H1 (cell line): ENCODE measurements at regions not wholly inside any gene's neighbourhood (a gene's known extent, or its start where the extent isn't known, plus 50 kb on each side); places are given as distances from the start of the nearest gene placed in this dataset.

Source experiments
- CTCF ChIA-PET: fragments of 300-600 bp; sonication (Branson Sonifier 250); formaldehyde crosslinking; loops from one replicate; lab custom pipeline; 2021; ENCODE audit not compliant: partially characterized antibody; lab: Charles Lee
- POLR2A ChIA-PET: fragments of 300-600 bp; sonication (Branson Sonifier 250); formaldehyde crosslinking; loops from one replicate; lab custom pipeline; 2021; ENCODE audit warnings: inconsistent platforms; ENCODE audit not compliant: partially characterized antibody; lab: Charles Lee
- DNase-seq, 2 experiments: peaks; one replicate each; pipeline versions ENCODE4 v3.0.0 to v3.0.0-alpha.2; 2010 to 2022; ENCODE audit warnings: low spot score in 2 of 2, low read depth in 1 of 2, mixed read lengths in 1 of 2
- FAIRE-seq: peaks from 2 replicates; lab custom pipeline; 2011; peaks lifted over from hg19 to GRCh38; lab: Jason Lieb, UNC
- H2AFZ ChIP-seq: 2 replicates; pipeline ENCODE4 v1.8.1; 2012; ENCODE audit warnings: low read length, inconsistent platforms
- H2AK5ac ChIP-seq: 2 replicates; pipeline ENCODE4 v1.6.1; 2013; ENCODE audit warnings: low read depth, low read length
- H2BK120ac ChIP-seq: replicated peaks from 2 replicates; pipeline ENCODE3; 2013; ENCODE audit warnings: low read depth, low read length, inconsistent platforms
- H2BK12ac ChIP-seq: 2 replicates; pipeline ENCODE4 v1.6.1; 2013; ENCODE audit warnings: low read depth, low read length
- H2BK15ac ChIP-seq: 2 replicates; pipeline ENCODE4 v1.6.1; 2013; ENCODE audit warnings: low read length
- H2BK20ac ChIP-seq: 2 replicates; pipeline ENCODE4 v1.6.1; 2013; ENCODE audit warnings: low read length
- H2BK5ac ChIP-seq: 2 replicates; pipeline ENCODE4 v1.6.1; 2013; ENCODE audit warnings: low read depth, low read length
- H3K14ac ChIP-seq: 2 replicates; pipeline ENCODE4 v1.6.1; 2013; ENCODE audit warnings: inconsistent platforms; ENCODE audit not compliant: insufficient read length
- H3K18ac ChIP-seq: 2 replicates; pipeline ENCODE4 v1.6.1; 2013; ENCODE audit warnings: low read length; ENCODE audit errors: extremely low read depth
- H3K23ac ChIP-seq: 2 replicates; pipeline ENCODE4 v1.6.1; 2013; ENCODE audit warnings: inconsistent platforms; ENCODE audit not compliant: insufficient read length
- H3K23me2 ChIP-seq: 2 replicates; pipeline ENCODE4 v1.6.1; 2013; ENCODE audit warnings: low read depth, low read length
- H3K27ac ChIP-seq: 2 replicates; pipeline ENCODE4 v1.6.1; 2011; ENCODE audit warnings: low read depth, low read length, inconsistent platforms
- H3K27me3 ChIP-seq, 4 experiments: replicated peaks in 1 of 4; 1 replicate in 1 of 4; 2 replicates in 3 of 4; pipeline versions ENCODE4 v1.6.1 to v1.8.1; 2011 to 2013; ENCODE audit warnings: low read length in 3 of 4, mild to moderate bottlenecking in 3 of 4, inconsistent platforms in 2 of 4, mixed read lengths in 2 of 4, moderate library complexity in 1 of 4; ENCODE audit not compliant: control insufficient read depth in 3 of 4, insufficient read depth in 3 of 4; ENCODE audit errors: extremely low read depth in 1 of 4
- H3K36me3 ChIP-seq, 4 experiments: 2 replicates each; pipeline versions ENCODE4 v1.6.1 to v1.8.1; 2011 to 2013; ENCODE audit warnings: mild to moderate bottlenecking in 4 of 4, low read length in 3 of 4, moderate library complexity in 2 of 4, control low read depth in 1 of 4, inconsistent platforms in 1 of 4; ENCODE audit not compliant: insufficient read depth in 4 of 4, control insufficient read depth in 2 of 4
- H3K4ac ChIP-seq: replicated peaks from 2 replicates; pipeline ENCODE3; 2013; ENCODE audit warnings: low read length, low read depth, mixed read lengths, inconsistent platforms; ENCODE audit not compliant: insufficient read length
- H3K4me1 ChIP-seq, 4 experiments: replicated peaks in 1 of 4; 1 replicate in 1 of 4; 2 replicates in 3 of 4; pipeline versions ENCODE4 v1.6.1 to v1.8.1; 2011 to 2013; ENCODE audit warnings: low read length in 3 of 4, inconsistent platforms in 2 of 4, mixed read lengths in 1 of 4; ENCODE audit not compliant: insufficient read depth in 4 of 4, control insufficient read depth in 3 of 4
- H3K4me2 ChIP-seq, 2 experiments: 2 replicates each; pipeline versions ENCODE4 v1.6.1 to v1.8.1; 2011 to 2013; ENCODE audit warnings: low read depth in 2 of 2, low read length in 2 of 2, control low read depth in 1 of 2, inconsistent platforms in 1 of 2, mild to moderate bottlenecking in 1 of 2; ENCODE audit not compliant: insufficient read depth in 1 of 2
- H3K4me3 ChIP-seq, 4 experiments: fragments of 200-600, 300-600 bp in 1 of 4; sonication (generic), shearing (Covaris generic), sonication (Bioruptor Twin) in 1 of 4; 2 replicates each; pipeline versions ENCODE4 v1.5.1 to v1.8.1; 2011 to 2016; ENCODE audit warnings: low read length in 4 of 4, low read depth in 3 of 4, control low read depth in 2 of 4, inconsistent platforms in 2 of 4, mild to moderate bottlenecking in 2 of 4, mixed read lengths in 1 of 4, moderate library complexity in 1 of 4; ENCODE audit not compliant: insufficient read depth in 2 of 4; ENCODE audit errors: extremely low read depth in 1 of 4
- H3K56ac ChIP-seq: replicated peaks from 2 replicates; pipeline ENCODE3; 2013; ENCODE audit warnings: low read depth, mild to moderate bottlenecking, mixed read lengths, low read length, inconsistent platforms; ENCODE audit not compliant: insufficient read length
- H3K79me1 ChIP-seq: 2 replicates; pipeline ENCODE4 v1.6.1; 2013; ENCODE audit warnings: low read depth, low read length, control low read depth
- H3K79me2 ChIP-seq, 2 experiments: 2 replicates each; pipeline versions ENCODE4 v1.6.1 to v1.8.1; 2012 to 2013; ENCODE audit warnings: low read length in 2 of 2, mild to moderate bottlenecking in 2 of 2, inconsistent platforms in 1 of 2; ENCODE audit not compliant: insufficient read depth in 2 of 2, control insufficient read depth in 1 of 2
- H3K9ac ChIP-seq, 4 experiments: replicated peaks in 1 of 4; 1 replicate in 1 of 4; 2 replicates in 3 of 4; pipeline versions ENCODE4 v1.6.1 to v1.8.1; 2011 to 2013; ENCODE audit warnings: low read depth in 3 of 4, low read length in 3 of 4, control low read depth in 2 of 4, mild to moderate bottlenecking in 2 of 4, moderate library complexity in 2 of 4, inconsistent platforms in 1 of 4; ENCODE audit errors: extremely low read depth in 1 of 4
- H3K9me3 ChIP-seq, 2 experiments: 2 replicates each; pipeline versions ENCODE4 v1.6.1 to v1.8.1; 2012 to 2013; ENCODE audit warnings: mild to moderate bottlenecking in 2 of 2, moderate library complexity in 2 of 2, control low read depth in 1 of 2, inconsistent platforms in 1 of 2, low read depth in 1 of 2, low read length in 1 of 2, mixed read lengths in 1 of 2; ENCODE audit not compliant: insufficient read depth in 2 of 2
- H4K20me1 ChIP-seq, 2 experiments: replicated peaks in 1 of 2; 2 replicates each; pipeline versions ENCODE3 to v1.8.1; 2011 to 2013; ENCODE audit warnings: inconsistent platforms in 2 of 2, low read length in 2 of 2, mild to moderate bottlenecking in 1 of 2; ENCODE audit not compliant: insufficient read depth in 2 of 2, control insufficient read depth in 1 of 2
- H4K5ac ChIP-seq: 2 replicates; pipeline ENCODE4 v1.6.1; 2013; ENCODE audit warnings: low read length, low read depth, mixed read lengths, inconsistent platforms; ENCODE audit not compliant: insufficient read length
- H4K8ac ChIP-seq: 2 replicates; pipeline ENCODE4 v1.8.0; 2013; ENCODE audit warnings: mild to moderate bottlenecking, moderate library complexity, low read length, inconsistent platforms; ENCODE audit not compliant: insufficient read depth; ENCODE audit errors: extremely low read depth
- H4K91ac ChIP-seq: replicated peaks from 2 replicates; pipeline ENCODE3; 2013; ENCODE audit warnings: low read length, mixed read lengths, inconsistent platforms; ENCODE audit not compliant: insufficient read length
- CHD2 ChIP-seq: IDR thresholded peaks from 2 replicates; pipeline ENCODE4 v1.6.1; 2012; ENCODE audit warnings: low read length, improper control_type of control experiment
- EP300 ChIP-seq, 2 experiments: IDR thresholded peaks; 1 replicate in 1 of 2; 2 replicates in 1 of 2; pipeline ENCODE4 v1.6.1; 2011 to 2012; ENCODE audit warnings: low read depth in 2 of 2, low read length in 2 of 2, mild to moderate bottlenecking in 2 of 2, borderline replicate concordance in 1 of 2, inconsistent platforms in 1 of 2, moderate library complexity in 1 of 2
- GTF2F1 ChIP-seq: IDR thresholded peaks from 2 replicates; pipeline ENCODE4 v1.6.1; 2012; ENCODE audit warnings: low read depth, low read length, improper control_type of control experiment, borderline replicate concordance
- JUND ChIP-seq: IDR thresholded peaks from 2 replicates; pipeline ENCODE4 v1.6.1; 2011; ENCODE audit warnings: mild to moderate bottlenecking, improper control_type of control experiment, low read length
- KDM1A ChIP-seq: fragments of 200-600, 300-600 bp; sonication (generic); IDR thresholded peaks from 2 replicates; pipeline ENCODE4 v1.7.1; 2016; ENCODE audit warnings: mild to moderate bottlenecking, low read length, borderline replicate concordance
- RFX5 ChIP-seq: IDR thresholded peaks from 2 replicates; pipeline ENCODE4 v1.6.1; 2011; ENCODE audit warnings: low read depth, low read length, improper control_type of control experiment, borderline replicate concordance
- SAP30 ChIP-seq: fragments of 300-600 bp; sonication (generic); IDR thresholded peaks from 2 replicates; pipeline ENCODE4 v1.7.1; 2012; ENCODE audit warnings: low read length, moderate library complexity, mild to moderate bottlenecking, inconsistent platforms; ENCODE audit not compliant: insufficient read depth, insufficient replicate concordance
- USF2 ChIP-seq: IDR thresholded peaks from 2 replicates; pipeline ENCODE4 v1.6.1; 2011; ENCODE audit warnings: low read length, improper control_type of control experiment
- WGBS, 2 experiments: shearing (Covaris generic) in 1 of 2; methylation state at CpG; one replicate each; pipeline versions ENCODE4 v1.1.6 to v1.1.7; 2013 to 2015; ENCODE audit warnings: low lambda C conversion rate in 2 of 2, mixed read lengths in 2 of 2, inconsistent platforms in 1 of 2, low coverage in 1 of 2, missing lambda C conversion rate in 1 of 2; ENCODE audit not compliant: insufficient replicate concordance in 2 of 2, insufficient coverage in 1 of 2, insufficient read length in 1 of 2; ENCODE audit errors: extremely low coverage in 1 of 2, missing lambda C conversion rate in 1 of 2; 5-methylcytosine and 5-hydroxymethylcytosine counted together

GRCh38 chr4:98202907-98203306, 58.3 kb upstream of the RAP1GDS1 start:
- DNase-seq, result no peak
- 0 out of 4 replicates have a peak, but pooled peaks cover 0 to 5% of the 10 kb centered on the region in 2 experiments for H3K9me3 ChIP-seq
- H3K4me2 ChIP-seq, result no peak overlapping the region
- no peak overlapping the region for H3K4me3 ChIP-seq
- no peak overlapping the region for H3K27ac ChIP-seq
- no peak overlapping the region for H2BK120ac ChIP-seq
- H4K5ac ChIP-seq, result no peak overlapping the region
- no peak overlapping the region for H3K56ac ChIP-seq
- H3K23ac ChIP-seq, result no peak overlapping the region
- no peak overlapping the region for H2BK15ac ChIP-seq
- H2BK12ac ChIP-seq, result no peak overlapping the region
- no peak overlapping the region for H2AFZ ChIP-seq
- no peaks in the 10 kb centered on the region for H4K20me1 ChIP-seq
- H3K79me2 ChIP-seq, result no peaks in the 10 kb centered on the region
- H3K4me1 ChIP-seq, result peaks cover 0 to 3% (median 1%) of the 10 kb centered on the region in 4 experiments; a peak in 1 of 7 replicates
- H3K18ac ChIP-seq, result no peak overlapping the region
- 81% methylated on average over 1 of the region's 1 CpG; no CpG with 5 or more reads in 1 of the 2 experiments for WGBS, 2 experiments
- ChIA-PET POLR2A (no interaction called here), CTCF (no interaction called here)
- H2BK5ac ChIP-seq, result no peak overlapping the region
- no peak overlapping the region for H3K9ac ChIP-seq
- no peak overlapping the region for H2AK5ac ChIP-seq
- H4K8ac ChIP-seq, result no peak overlapping the region
- TF ChIP-seq SAP30, result no peak
- no peak for TF ChIP-seq JUND
- TF ChIP-seq CHD2, result no peak
- TF ChIP-seq KDM1A, result no peak
- TF ChIP-seq USF2, result no peak
- TF ChIP-seq GTF2F1, result no peak
- no peak for TF ChIP-seq EP300 (IDR thresholded peaks at IDR 0.05; ENCODE audit: borderline replicate concordance in 1 of 2, low read depth in 2 of 2, low read length in 2 of 2)
- no peak for TF ChIP-seq RFX5
- H3K4ac ChIP-seq, result no peak overlapping the region
- no peak overlapping the region for H2BK20ac ChIP-seq
- no peak overlapping the region for H3K14ac ChIP-seq
- H3K79me1 ChIP-seq, result no peaks in the 10 kb centered on the region
- H4K91ac ChIP-seq, result no peak overlapping the region
- no peaks in the 10 kb centered on the region for H3K36me3 ChIP-seq
- no peaks in the 10 kb centered on the region for H3K27me3 ChIP-seq
- H3K23me2 ChIP-seq, result no peaks in the 10 kb centered on the region; the same call in 1 of the 2 replicates
- FAIRE-seq, result no peak
